ENCODE measurements at regions not wholly inside any gene's neighbourhood (a gene's known extent, or its start where the extent isn't known, plus 50 kb on each side); places are given as distances from the start of the nearest gene placed in this dataset.

- intact Hi-C loops (cut with micrococcal nuclease): no loop called here
- ATAC-seq (no peak), DNase-seq (no peak)
- TF ChIP-seq, protein P1, sequence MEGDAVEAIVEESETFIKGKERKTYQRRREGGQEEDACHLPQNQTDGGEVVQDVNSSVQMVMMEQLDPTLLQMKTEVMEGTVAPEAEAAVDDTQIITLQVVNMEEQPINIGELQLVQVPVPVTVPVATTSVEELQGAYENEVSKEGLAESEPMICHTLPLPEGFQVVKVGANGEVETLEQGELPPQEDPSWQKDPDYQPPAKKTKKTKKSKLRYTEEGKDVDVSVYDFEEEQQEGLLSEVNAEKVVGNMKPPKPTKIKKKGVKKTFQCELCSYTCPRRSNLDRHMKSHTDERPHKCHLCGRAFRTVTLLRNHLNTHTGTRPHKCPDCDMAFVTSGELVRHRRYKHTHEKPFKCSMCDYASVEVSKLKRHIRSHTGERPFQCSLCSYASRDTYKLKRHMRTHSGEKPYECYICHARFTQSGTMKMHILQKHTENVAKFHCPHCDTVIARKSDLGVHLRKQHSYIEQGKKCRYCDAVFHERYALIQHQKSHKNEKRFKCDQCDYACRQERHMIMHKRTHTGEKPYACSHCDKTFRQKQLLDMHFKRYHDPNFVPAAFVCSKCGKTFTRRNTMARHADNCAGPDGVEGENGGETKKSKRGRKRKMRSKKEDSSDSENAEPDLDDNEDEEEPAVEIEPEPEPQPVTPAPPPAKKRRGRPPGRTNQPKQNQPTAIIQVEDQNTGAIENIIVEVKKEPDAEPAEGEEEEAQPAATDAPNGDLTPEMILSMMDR (IDR thresholded peaks at IDR 0.05): no peak
- no peaks in the 10 kb centered on the region for H3K4me1 Mint-ChIP-seq (ENCODE audit: low read depth)
- ChIA-PET POLR2A (no interaction called here), CTCF (no interaction called here)
- no peaks in the 10 kb centered on the region for H3K9me3 Mint-ChIP-seq
- no peak overlapping the region for H3K4me3 Mint-ChIP-seq
- H3K36me3 Mint-ChIP-seq (ENCODE audit: low read depth): no peaks in the 10 kb centered on the region
- H3K27me3 Mint-ChIP-seq: no peaks in the 10 kb centered on the region
- no peak overlapping the region for H3K27ac Mint-ChIP-seq
Measured at GRCh38 chr16:79833559-79833958, 233.0 kb upstream of the MAF start.

GRCh38 chr16:79826732-79827475 is 226.4 kb upstream of the MAF start:
- TF ChIP-seq, protein P1 (IDR thresholded peaks at IDR 0.05): no peak
- ChIA-PET POLR2A (interaction anchor here (0.6 kb wide), 1 partner anchor 233 kb away, joined by 3 read pairs; no protein-coding TSS in a partner anchor), CTCF (no interaction called here)
- no peaks in the 10 kb centered on the region for H3K4me1 Mint-ChIP-seq (ENCODE audit: low read depth)
- H3K4me3 Mint-ChIP-seq: no peak overlapping the region
- H3K27me3 Mint-ChIP-seq: no peaks in the 10 kb centered on the region
- no peaks in the 10 kb centered on the region for H3K9me3 Mint-ChIP-seq
- no peak for DNase-seq
- no peak for ATAC-seq
- intact Hi-C loops (cut with micrococcal nuclease): no loop called here
- H3K36me3 Mint-ChIP-seq (ENCODE audit: low read depth): no peaks in the 10 kb centered on the region
- H3K27ac Mint-ChIP-seq: no peak overlapping the region

DNA sequence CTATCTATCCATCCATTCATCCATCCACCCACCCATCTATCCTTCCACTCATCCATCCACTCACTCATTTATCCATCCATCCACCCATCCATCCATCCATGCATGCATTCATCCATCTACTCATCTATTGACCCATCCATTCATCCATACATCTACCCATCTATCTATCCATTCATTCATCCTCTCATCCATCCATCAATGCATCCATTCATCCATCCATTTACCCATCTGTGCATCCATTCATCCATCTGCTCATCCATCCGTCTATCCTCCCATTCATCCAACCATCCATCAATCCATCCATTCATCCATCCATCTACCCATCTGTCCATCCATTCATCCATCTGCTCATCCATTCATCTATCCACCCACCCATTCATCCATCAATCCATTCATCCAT is 224.5 kb upstream of the MAF start:
- intact Hi-C loops (cut with micrococcal nuclease): no loop called here
- DNase-seq: no peak
- TF ChIP-seq, protein P1 (IDR thresholded peaks at IDR 0.05): no peak
- Mint-ChIP-seq H3K27ac (no peak overlapping the region), H3K9me3 (no peaks in the 10 kb centered on the region), H3K36me3 (ENCODE audit: low read depth) (no peaks in the 10 kb centered on the region), H3K27me3 (no peaks in the 10 kb centered on the region), H3K4me3 (no peak overlapping the region), H3K4me1 (ENCODE audit: low read depth) (no peaks in the 10 kb centered on the region)
- ChIA-PET POLR2A (no interaction called here), CTCF (no interaction called here)
- ATAC-seq: no peak

DNA sequence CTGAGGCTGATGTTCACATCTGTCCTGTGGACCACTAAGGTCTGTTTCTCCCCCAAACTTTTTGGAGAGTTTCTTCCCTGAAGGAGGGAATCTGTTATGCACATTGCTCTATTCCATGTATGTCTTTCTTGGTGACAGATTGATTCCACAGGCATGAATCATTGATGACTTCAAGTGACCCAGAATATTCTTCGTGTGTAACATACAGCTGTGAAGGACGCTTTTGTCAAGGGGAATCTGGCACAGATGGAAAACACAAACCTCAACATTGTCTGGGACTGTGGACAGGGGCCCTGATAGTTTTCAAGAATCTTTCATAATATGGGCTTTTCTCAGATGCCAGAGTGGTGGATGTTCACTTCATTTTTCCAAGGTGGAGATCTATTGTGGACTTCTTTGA is 223.1 kb upstream of the MAF start:
- no peaks in the 10 kb centered on the region for H3K27me3 Mint-ChIP-seq
- no peaks in the 10 kb centered on the region for H3K9me3 Mint-ChIP-seq
- no peaks in the 10 kb centered on the region for H3K36me3 Mint-ChIP-seq (ENCODE audit: low read depth)
- TF ChIP-seq, protein P1 (IDR thresholded peaks at IDR 0.05): no peak
- H3K4me3 Mint-ChIP-seq: no peak overlapping the region
- no peak overlapping the region for H3K27ac Mint-ChIP-seq
- POLR2A ChIA-PET: no interaction called here
- intact Hi-C loops (cut with micrococcal nuclease): no loop called here
- ATAC-seq: no peak
- no peak for DNase-seq
- CTCF ChIA-PET: no interaction called here
- no peaks in the 10 kb centered on the region for H3K4me1 Mint-ChIP-seq (ENCODE audit: low read depth)

- no peak for DNase-seq
- no peaks in the 10 kb centered on the region for H3K27me3 Mint-ChIP-seq
- no peaks in the 10 kb centered on the region for H3K36me3 Mint-ChIP-seq (ENCODE audit: low read depth)
- ATAC-seq: no peak
- TF ChIP-seq, protein P1 (IDR thresholded peaks at IDR 0.05): no peak
- intact Hi-C loops (cut with micrococcal nuclease): no loop called here
- H3K4me1 Mint-ChIP-seq (ENCODE audit: low read depth): no peaks in the 10 kb centered on the region
- ChIA-PET POLR2A (no interaction called here), CTCF (no interaction called here)
- no peak overlapping the region for H3K27ac Mint-ChIP-seq
- H3K9me3 Mint-ChIP-seq: no peaks in the 10 kb centered on the region
- H3K4me3 Mint-ChIP-seq: no peak overlapping the region
Measured at GRCh38 chr16:79821911-79822310, 221.4 kb upstream of the MAF start.
